ENCODE measurements at regions not wholly inside any gene's neighbourhood (a gene's known extent, or its start where the extent isn't known, plus 50 kb on each side); places are given as distances from the start of the nearest gene placed in this dataset.
A peak's percentile ranks its signal among the peaks of the same experiment; 100 is the strongest.
"Not testable (repeated sequence)": the region's sequence is repeated elsewhere in the genome, so short reads cannot be mapped to it uniquely, and the experiment has no call there.

DNA sequence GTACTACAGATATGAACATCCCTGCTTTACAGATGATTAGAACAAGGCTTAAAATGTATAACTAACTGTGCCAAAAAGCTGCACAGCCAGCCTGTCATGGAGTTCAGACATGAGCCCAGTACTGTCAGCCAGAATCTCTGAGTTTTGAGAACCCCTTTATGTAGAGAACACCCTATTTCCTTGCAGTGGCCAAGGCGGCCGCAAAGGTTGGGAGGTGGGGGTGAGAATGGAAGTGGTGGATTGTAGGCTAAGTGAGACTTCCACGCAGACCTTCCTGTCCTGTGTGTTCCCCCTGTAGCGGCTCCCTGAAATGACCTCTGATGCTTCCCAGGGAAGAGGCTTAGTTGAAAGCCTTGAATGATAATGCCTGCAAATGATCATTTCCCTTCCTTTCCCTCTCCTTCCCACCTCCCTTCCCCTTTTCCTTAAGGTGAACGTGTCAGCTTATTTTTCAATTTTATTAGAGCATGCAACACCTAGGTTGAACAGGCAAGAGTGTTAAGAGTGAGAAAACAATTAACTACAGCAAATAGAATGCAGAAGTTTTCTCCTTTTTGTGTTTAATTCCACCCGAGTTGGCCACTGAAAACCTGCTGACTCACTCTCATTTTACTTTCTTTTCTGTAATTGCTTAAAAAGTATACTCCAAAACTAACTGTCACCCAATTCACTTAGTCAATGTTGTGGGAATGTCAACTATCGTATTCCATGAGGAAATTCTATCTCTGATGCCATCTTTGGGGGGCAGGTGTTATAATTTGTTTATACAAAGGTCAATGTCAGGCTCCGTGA lies 167.0 kb upstream of the EDNRB start:
- no peak overlapping the region for H3K4me3 ChIP-seq (ENCODE audit: low read depth, low read length)
- TF ChIP-seq, protein P1, sequence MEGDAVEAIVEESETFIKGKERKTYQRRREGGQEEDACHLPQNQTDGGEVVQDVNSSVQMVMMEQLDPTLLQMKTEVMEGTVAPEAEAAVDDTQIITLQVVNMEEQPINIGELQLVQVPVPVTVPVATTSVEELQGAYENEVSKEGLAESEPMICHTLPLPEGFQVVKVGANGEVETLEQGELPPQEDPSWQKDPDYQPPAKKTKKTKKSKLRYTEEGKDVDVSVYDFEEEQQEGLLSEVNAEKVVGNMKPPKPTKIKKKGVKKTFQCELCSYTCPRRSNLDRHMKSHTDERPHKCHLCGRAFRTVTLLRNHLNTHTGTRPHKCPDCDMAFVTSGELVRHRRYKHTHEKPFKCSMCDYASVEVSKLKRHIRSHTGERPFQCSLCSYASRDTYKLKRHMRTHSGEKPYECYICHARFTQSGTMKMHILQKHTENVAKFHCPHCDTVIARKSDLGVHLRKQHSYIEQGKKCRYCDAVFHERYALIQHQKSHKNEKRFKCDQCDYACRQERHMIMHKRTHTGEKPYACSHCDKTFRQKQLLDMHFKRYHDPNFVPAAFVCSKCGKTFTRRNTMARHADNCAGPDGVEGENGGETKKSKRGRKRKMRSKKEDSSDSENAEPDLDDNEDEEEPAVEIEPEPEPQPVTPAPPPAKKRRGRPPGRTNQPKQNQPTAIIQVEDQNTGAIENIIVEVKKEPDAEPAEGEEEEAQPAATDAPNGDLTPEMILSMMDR (IDR thresholded peaks at IDR 0.05; ENCODE audit: control insufficient read depth, extremely low read depth, insufficient read depth) = no peak
- no peak for DNase-seq (ENCODE audit: low read depth)

DNA sequence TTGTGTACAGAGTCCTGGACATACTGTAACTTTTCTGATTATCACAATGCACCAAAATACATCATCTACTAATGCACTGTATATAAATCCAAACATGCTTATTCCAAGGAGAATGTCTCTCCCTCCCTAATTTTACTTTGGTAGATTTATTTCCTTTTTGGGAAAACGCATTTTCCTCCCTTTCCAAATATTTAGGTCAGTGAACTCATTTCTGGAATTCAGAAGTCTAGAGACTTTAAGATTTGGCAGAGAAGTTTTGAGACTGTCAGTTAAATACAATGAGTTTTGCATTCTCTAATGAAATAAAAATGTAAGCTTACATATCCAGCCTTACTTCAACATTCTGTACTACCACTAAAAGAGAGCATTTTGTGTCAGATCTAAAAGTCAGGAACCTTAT lies 165.8 kb upstream of the EDNRB start:
- H3K4me3 ChIP-seq (ENCODE audit: low read depth, low read length) = no peak overlapping the region
- TF ChIP-seq, protein P1 (IDR thresholded peaks at IDR 0.05; ENCODE audit: control insufficient read depth, extremely low read depth, insufficient read depth) = no peak
- no peak for DNase-seq (ENCODE audit: low read depth)

DNA sequence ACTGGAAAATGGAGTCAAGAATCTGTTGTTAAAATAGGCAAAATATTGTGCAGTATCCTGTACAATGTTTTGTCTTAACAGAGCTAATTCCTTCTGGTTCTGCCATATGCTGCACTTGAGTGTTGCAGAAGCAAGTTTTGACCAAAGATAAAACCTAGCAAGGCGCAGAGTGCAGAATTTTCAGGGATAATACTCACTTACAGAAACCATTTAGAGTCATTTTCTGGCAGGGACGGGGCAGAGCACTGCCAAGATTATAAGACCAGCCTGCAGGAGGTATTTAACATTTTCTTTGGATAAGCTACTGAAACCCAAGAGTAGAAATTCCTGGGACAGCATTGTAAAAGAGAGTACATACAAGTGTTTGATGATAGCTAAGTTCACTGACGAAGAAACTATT lies 159.5 kb upstream of the EDNRB start:
- H3K4me3 ChIP-seq (ENCODE audit: low read depth, low read length) = no peak overlapping the region
- no peak for DNase-seq (ENCODE audit: low read depth)
- TF ChIP-seq, protein P1 (IDR thresholded peaks at IDR 0.05; ENCODE audit: control insufficient read depth, extremely low read depth, insufficient read depth) = no peak

DNA sequence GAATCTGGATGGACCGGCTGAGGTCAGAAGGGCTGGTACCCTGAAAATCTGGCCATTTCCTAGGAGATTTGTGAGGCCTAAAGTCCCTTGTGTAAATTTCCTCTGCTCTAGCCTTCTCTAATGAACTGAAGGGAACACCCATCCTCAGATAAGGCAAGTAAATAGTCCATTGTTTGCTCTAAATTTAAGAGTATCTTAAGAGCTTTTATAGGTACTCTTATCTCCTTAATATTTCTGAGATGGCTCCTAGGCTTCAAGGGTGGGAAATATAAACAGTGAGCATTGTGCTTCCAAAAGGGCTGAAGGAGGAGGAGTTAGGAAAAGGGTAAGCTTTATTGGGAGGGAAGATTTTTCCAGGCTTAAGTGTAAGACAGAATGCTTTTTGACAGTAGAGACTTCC lies 148.7 kb upstream of the EDNRB start:
- TF ChIP-seq, protein P1 (IDR thresholded peaks at IDR 0.05; ENCODE audit: control insufficient read depth, extremely low read depth, insufficient read depth) = no peak
- H3K4me3 ChIP-seq (ENCODE audit: low read depth, low read length) = no peak overlapping the region
- DNase-seq (ENCODE audit: low read depth) = peak; percentile 72

DNA sequence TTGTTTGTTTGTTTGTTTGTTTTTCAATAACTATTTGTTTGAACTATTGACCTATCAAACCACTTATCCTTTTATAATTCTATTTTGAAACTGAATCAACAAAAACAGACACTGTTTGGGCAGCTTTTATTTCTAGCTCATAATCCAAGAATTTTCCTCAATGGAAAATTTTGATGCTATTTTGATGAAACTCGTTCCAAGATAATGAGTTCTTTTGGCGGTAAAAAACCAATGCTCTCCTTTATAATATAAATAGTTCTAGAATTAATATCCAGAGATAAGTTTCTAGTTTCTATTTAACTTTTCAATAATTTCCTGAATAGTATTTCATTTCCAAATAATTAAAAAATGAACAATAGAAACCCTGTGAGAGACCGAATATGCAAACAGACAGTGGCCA lies 146.5 kb upstream of the EDNRB start:
- DNase-seq (ENCODE audit: low read depth) = no peak
- H3K4me3 ChIP-seq (ENCODE audit: low read depth, low read length) = no peak overlapping the region
- TF ChIP-seq, protein P1 (IDR thresholded peaks at IDR 0.05; ENCODE audit: control insufficient read depth, extremely low read depth, insufficient read depth) = no peak

DNA sequence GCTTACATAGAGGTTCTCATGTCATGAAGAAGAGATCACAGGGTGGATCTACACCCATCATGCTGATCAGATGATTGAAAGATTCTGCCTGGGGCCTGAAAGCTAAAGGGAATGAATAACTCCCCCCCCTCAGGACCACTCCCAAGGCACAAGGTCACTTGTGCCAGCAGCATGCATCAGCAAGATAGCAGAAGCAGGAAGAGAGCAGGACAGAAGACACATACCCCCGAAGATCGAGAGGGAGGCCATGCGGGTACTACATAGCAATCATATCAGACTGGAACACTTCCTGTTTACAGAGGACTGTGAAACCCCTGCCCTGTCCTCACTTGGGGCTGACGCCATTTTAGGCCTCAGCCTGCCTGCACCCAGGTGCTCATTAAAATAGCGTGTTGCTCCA lies 143.2 kb upstream of the EDNRB start:
- DNase-seq (ENCODE audit: low read depth) = no peak
- no peak overlapping the region for H3K4me3 ChIP-seq (ENCODE audit: low read depth, low read length)
- TF ChIP-seq, protein P1 (IDR thresholded peaks at IDR 0.05; ENCODE audit: control insufficient read depth, extremely low read depth, insufficient read depth) = no peak

DNA sequence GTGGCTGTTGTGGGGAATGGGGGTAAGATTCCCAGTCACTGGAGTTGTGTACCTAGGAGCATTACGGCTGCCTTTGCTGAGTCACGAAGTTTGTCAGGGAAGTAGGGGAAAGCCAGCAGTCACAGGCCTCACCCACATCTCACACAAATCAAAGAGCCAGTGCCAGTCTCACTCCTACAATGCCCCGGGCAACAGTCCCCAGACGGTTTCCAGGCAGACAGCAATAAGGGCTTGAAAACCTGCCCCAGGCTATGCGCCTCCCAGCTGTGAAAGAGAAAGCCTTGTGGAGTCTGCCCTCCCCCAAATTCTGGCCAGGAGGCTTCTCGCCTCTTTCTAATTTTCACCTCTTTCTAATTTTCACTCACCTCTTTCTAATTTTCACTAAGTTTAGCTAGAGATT lies 142.3 kb upstream of the EDNRB start:
- TF ChIP-seq, protein P1 (IDR thresholded peaks at IDR 0.05; ENCODE audit: control insufficient read depth, extremely low read depth, insufficient read depth) = no peak
- DNase-seq (ENCODE audit: low read depth) = no peak
- H3K4me3 ChIP-seq (ENCODE audit: low read depth, low read length) = no peak overlapping the region

DNA sequence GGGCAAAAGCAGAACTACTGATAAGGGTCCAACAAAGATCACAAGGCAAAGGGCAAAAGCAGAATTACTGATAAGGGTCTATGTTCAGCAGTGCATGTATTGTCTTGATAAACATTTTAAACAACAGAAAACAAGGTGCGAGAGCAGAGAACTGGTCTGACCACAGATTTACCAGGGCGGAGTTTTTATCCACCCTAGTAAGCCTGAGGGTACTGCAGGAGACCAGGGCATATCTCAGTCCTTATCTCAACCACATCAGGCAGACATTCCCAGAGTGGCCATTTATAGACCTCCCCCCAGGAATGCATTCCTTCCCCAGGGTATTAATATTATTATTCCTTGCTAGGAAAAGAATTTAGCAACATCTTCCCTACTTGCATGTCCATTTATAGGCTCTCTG lies 138.2 kb upstream of the EDNRB start:
- not testable (repeated sequence) for H3K4me3 ChIP-seq (ENCODE audit: low read depth, low read length); DNase-seq (ENCODE audit: low read depth)

All from LNCaP clone FGC (cell line).